GM12878 (cell line): ENCODE measurements at regions not wholly inside any gene's neighbourhood (a gene's known extent, or its start where the extent isn't known, plus 50 kb on each side); places are given as distances from the start of the nearest gene placed in this dataset.

ENCODE experiments used
- ATAC-seq: fragments of 200-7000 bp; cut with Tn5 transposase; 3 replicates; pipeline ENCODE4 v1.9.1; 2020; ENCODE audit warnings: mild to moderate bottlenecking, moderate library complexity
- BruUV-seq: library from RNA; stranded (reverse); fragments of 400-500 nt; replicated peaks from 2 replicates; lab custom pipeline; 2021; lab: Mats Ljungman, UMichigan
- CTCF ChIA-PET: fragments of 300-600 bp; sonication (Branson Sonifier 250); formaldehyde crosslinking; extraction: SDS; loops from one replicate; lab custom pipeline; 2021; ENCODE audit warnings: inconsistent platforms; lab: Yijun Ruan, JAX
- POLR2A ChIA-PET: fragments of 350-600 bp; formaldehyde crosslinking; extraction: SDS; loops from one replicate; lab custom pipeline; 2021; ENCODE audit warnings: inconsistent platforms; lab: Charles Lee
- RAD21 ChIA-PET: fragments of 300-600 bp; sonication (Branson Sonifier 250); formaldehyde crosslinking; loops from one replicate; lab custom pipeline; 2023; ENCODE audit warnings: antibody characterized with exemption; ENCODE audit not compliant: unreplicated experiment; lab: Charles Lee
- SMC1A ChIA-PET: fragments of 300-600 bp; sonication (Branson Sonifier 250); formaldehyde crosslinking; loops from one replicate; lab custom pipeline; 2023; ENCODE audit not compliant: unreplicated experiment, uncharacterized antibody; lab: Charles Lee
- DNase-seq: peaks from one replicate; pipeline ENCODE4 v3.0.0-alpha.2; 2011; ENCODE audit warnings: low read depth, low spot score
- FAIRE-seq: peaks from 3 replicates; lab custom pipeline; 2011; peaks lifted over from hg19 to GRCh38; lab: Jason Lieb, UNC
- H2AFZ ChIP-seq: 2 replicates; pipeline ENCODE4 v1.6.0; 2011; ENCODE audit warnings: low read depth, low read length, control low read depth; ENCODE audit not compliant: control insufficient read depth
- H3K27ac ChIP-seq: 2 replicates; pipeline ENCODE4 v1.5.1; 2011; ENCODE audit warnings: control low read depth; ENCODE audit not compliant: control insufficient read depth, insufficient read depth
- H3K27me3 ChIP-seq, 2 experiments: replicated peaks in 1 of 2; 2 replicates each; pipeline versions ENCODE4 v1.6.0 to v1.6.1; 2011; ENCODE audit warnings: low read length in 1 of 2; ENCODE audit not compliant: control insufficient read depth in 2 of 2, insufficient read depth in 2 of 2
- H3K36me3 ChIP-seq, 2 experiments: 2 replicates each; pipeline ENCODE4 v1.5.1; 2011; ENCODE audit warnings: low read length in 1 of 2; ENCODE audit not compliant: control insufficient read depth in 2 of 2, insufficient read depth in 2 of 2
- H3K4me1 ChIP-seq: 2 replicates; pipeline ENCODE4 v1.6.1; 2011; ENCODE audit warnings: mild to moderate bottlenecking, low read length, moderate library complexity, mixed read lengths; ENCODE audit not compliant: control insufficient read depth, insufficient read depth
- H3K4me2 ChIP-seq: 2 replicates; pipeline ENCODE4 v1.6.0; 2011; ENCODE audit warnings: control low read depth; ENCODE audit not compliant: control insufficient read depth, insufficient read depth
- H3K4me3 ChIP-seq: fragments of 200-600 bp; sonication (generic); 2 replicates; pipeline ENCODE4 v1.5.1; 2016
- H3K79me2 ChIP-seq: 2 replicates; pipeline ENCODE4 v1.6.0; 2011; ENCODE audit warnings: low read length; ENCODE audit not compliant: control insufficient read depth, insufficient read depth
- H3K9ac ChIP-seq: 2 replicates; pipeline ENCODE4 v1.8.0; 2011; ENCODE audit warnings: low read length, control low read depth, mixed read lengths; ENCODE audit not compliant: control insufficient read depth, insufficient read depth
- H3K9me3 ChIP-seq: replicated peaks from 3 replicates; pipeline ENCODE4 v1.5.1; 2011; ENCODE audit warnings: mild to moderate bottlenecking, low read length; ENCODE audit not compliant: control insufficient read depth, insufficient read depth
- H4K20me1 ChIP-seq: 2 replicates; pipeline ENCODE4 v1.6.0; 2011; ENCODE audit not compliant: control insufficient read depth, insufficient read depth
- BACH1 ChIP-seq: fragments of 450-650 bp; IDR thresholded peaks from 2 replicates; pipeline ENCODE4 v1.6.1; 2017; ENCODE audit warnings: mild to moderate bottlenecking, borderline replicate concordance
- BHLHE40 ChIP-seq, 2 experiments: fragments of 450-650 bp in 1 of 2; IDR thresholded peaks; 2 replicates each; pipeline ENCODE4 v1.6.1; 2011 to 2017; ENCODE audit warnings: low read depth in 2 of 2, borderline replicate concordance in 1 of 2, improper control_type of control experiment in 1 of 2, low read length in 1 of 2, mild to moderate bottlenecking in 1 of 2
- BMI1 ChIP-seq: fragments of 450-650 bp; IDR thresholded peaks from 2 replicates; pipeline ENCODE4 v1.6.1; 2016; ENCODE audit warnings: mild to moderate bottlenecking, moderate library complexity, borderline replicate concordance
- CEBPZ ChIP-seq: fragments of 150-350 bp; IDR thresholded peaks from 2 replicates; pipeline ENCODE4 v1.6.1; 2016; ENCODE audit warnings: low read depth, low read length
- CTCF ChIP-seq, 3 experiments: IDR thresholded peaks in 2 of 3; conservative IDR thresholded peaks in 1 of 3; 2 replicates each; pipeline ENCODE4 v1.5.1; 2011; ENCODE audit warnings: low read depth in 3 of 3, low read length in 3 of 3, mild to moderate bottlenecking in 3 of 3, control low read depth in 2 of 3, moderate library complexity in 2 of 3, inconsistent platforms in 1 of 3, mixed read lengths in 1 of 3; ENCODE audit not compliant: control insufficient read depth in 2 of 3, insufficient read depth in 1 of 3; ENCODE audit errors: extremely low read depth in 1 of 3
- ELK1 ChIP-seq: IDR thresholded peaks from 2 replicates; pipeline ENCODE4 v1.6.1; 2012; ENCODE audit warnings: low read depth, low read length, improper control_type of control experiment
- FOXM1 ChIP-seq: IDR thresholded peaks from 2 replicates; pipeline ENCODE4 v1.6.1; 2012; ENCODE audit warnings: low read depth, mild to moderate bottlenecking, inconsistent platforms, low read length, moderate library complexity
- GABPA ChIP-seq: IDR thresholded peaks from 2 replicates; pipeline ENCODE4 v1.6.1; 2014; ENCODE audit warnings: antibody characterized with exemption, low read depth, mild to moderate bottlenecking, inconsistent platforms
- MYB ChIP-seq: fragments of 150-350 bp; IDR thresholded peaks from 2 replicates; pipeline ENCODE4 v1.6.1; 2014; ENCODE audit warnings: mild to moderate bottlenecking, low read depth, low read length, borderline replicate concordance
- SPI1 ChIP-seq: IDR thresholded peaks from 2 replicates; pipeline ENCODE4 v1.6.1; 2011; ENCODE audit warnings: low read depth, mild to moderate bottlenecking, low read length, moderate library complexity, borderline replicate concordance; ENCODE audit not compliant: insufficient read depth
- SREBF2 ChIP-seq: IDR thresholded peaks from 2 replicates; pipeline ENCODE4 v1.6.1; 2012; ENCODE audit warnings: mild to moderate bottlenecking, low read length
- SUPT20H ChIP-seq: IDR thresholded peaks from 2 replicates; pipeline ENCODE4 v1.6.1; 2011; ENCODE audit warnings: low read depth, mild to moderate bottlenecking, low read length, moderate library complexity, borderline replicate concordance; ENCODE audit not compliant: control insufficient read depth
- TCF12 ChIP-seq: IDR thresholded peaks from 2 replicates; pipeline ENCODE4 v1.6.1; 2011; ENCODE audit warnings: low read depth, mild to moderate bottlenecking, low read length
- USF1 ChIP-seq: IDR thresholded peaks from 2 replicates; pipeline ENCODE4 v1.6.1; 2011; ENCODE audit warnings: borderline replicate concordance, low read depth, mild to moderate bottlenecking, moderate library complexity, mixed read lengths, low read length; ENCODE audit not compliant: insufficient read depth; ENCODE audit errors: extremely low read length
- ZNF274 ChIP-seq: IDR thresholded peaks from one replicate; pipeline ENCODE4 v1.8.0; 2011; ENCODE audit not compliant: insufficient read length, insufficient read depth
- WGBS: methylation state at CpG from one replicate; pipeline ENCODE4 v1.1.6; 2016; ENCODE audit warnings: low lambda C conversion rate; ENCODE audit not compliant: insufficient replicate concordance, insufficient coverage; ENCODE audit errors: missing lambda C conversion rate; 5-methylcytosine and 5-hydroxymethylcytosine counted together
- in situ Hi-C: fragments of 300-500 bp; cut with MboI; formaldehyde crosslinking; loops from 9 replicates; pipeline ENCODE4 v1.14.3; 2018; ENCODE audit warnings: mixed read lengths
- intact Hi-C: fragments of 100-400 bp; cut with micrococcal nuclease; formaldehyde crosslinking; loops from one replicate; pipeline ENCODE4 v1.14.2; 2022; ENCODE audit not compliant: unreplicated experiment

DNA sequence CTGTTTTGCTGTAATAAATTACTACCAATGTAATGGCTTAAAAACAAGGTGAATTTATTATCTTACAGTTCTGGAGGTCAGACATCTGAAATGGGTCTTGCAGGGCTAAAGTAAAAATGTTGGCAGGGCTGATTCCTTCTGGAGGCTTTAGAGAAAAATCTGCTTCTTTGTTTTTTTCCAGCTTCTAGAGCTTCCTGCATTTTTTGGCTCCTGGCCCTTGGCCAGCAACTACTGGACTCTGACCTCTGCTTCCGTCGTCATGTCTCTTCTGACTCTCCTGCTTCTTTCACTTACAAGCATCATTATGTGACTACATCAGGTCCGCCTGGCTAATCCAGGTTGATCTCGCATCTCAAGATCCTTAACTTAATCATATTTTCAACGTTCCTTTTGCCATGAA, 350.9 kb downstream of the S1PR1 start:
- ATAC-seq (no peak), DNase-seq (no peak), FAIRE-seq (no peak)
- ChIA-PET CTCF (interaction anchor here (0.9 kb wide), 1 partner anchor 19 kb away, joined by 3 read pairs; no protein-coding TSS in a partner anchor), RAD21 (no interaction called here), SMC1A (no interaction called here), POLR2A (no interaction called here)
- Histone ChIP-seq H4K20me1 (no peaks in the 10 kb centered on the region), H3K4me3 (no peak overlapping the region), H3K79me2 (no peaks in the 10 kb centered on the region), H3K27ac (no peak overlapping the region), H3K4me2 (no peak overlapping the region), H3K4me1 (no peaks in the 10 kb centered on the region), H3K9me3 (no peaks in the 10 kb centered on the region), H3K9ac (no peak overlapping the region), H3K36me3 (no peaks in the 10 kb centered on the region), H3K27me3 (peaks cover 0 to 2% of the 10 kb centered on the region in 2 experiments; a peak in 1 of 4 replicates), H2AFZ (no peak overlapping the region)
- intact Hi-C loops: no loop called here
- no TSS peak for BruUV-seq
- TF ChIP-seq BACH1 (no peak), FOXM1 (no peak), SPI1 (no peak), ELK1 (no peak), CTCF (IDR thresholded peaks at IDR 0.05 in 2 of 3, conservative IDR thresholded peaks at IDR 0.05 in 1 of 3; ENCODE audit: control insufficient read depth in 2 of 3, extremely low read depth in 1 of 3, insufficient read depth in 1 of 3, low read depth in 3 of 3, low read length in 3 of 3) (no peak), MYB (no peak), GABPA (no peak), SUPT20H (no peak), BMI1 (no peak), SREBF2 (no peak), TCF12 (no peak), USF1 (no peak), BHLHE40 (IDR thresholded peaks at IDR 0.05; ENCODE audit: borderline replicate concordance in 1 of 2, low read depth in 2 of 2, low read length in 1 of 2) (no peak), ZNF274 (no peak), CEBPZ (no peak)
- in situ Hi-C loops: no loop called here
- WGBS: 20% methylated on average over 5 of the region's 5 CpGs
